KMS-11 (cell line): ENCODE measurements at regions not wholly inside any gene's neighbourhood (a gene's known extent, or its start where the extent isn't known, plus 50 kb on each side); places are given as distances from the start of the nearest gene placed in this dataset.

Experiments
- H2AFZ ChIP-seq: fragments of 200-600 bp; sonication (generic); 2 replicates; pipeline ENCODE4 v1.6.1; 2016; ENCODE audit warnings: antibody characterized with exemption, mixed run types, low read depth
- H3K27ac ChIP-seq: fragments of 200-600 bp; sonication (generic); 2 replicates; pipeline ENCODE4 v1.6.1; 2016; ENCODE audit warnings: mild to moderate bottlenecking, mixed run types
- H3K27me3 ChIP-seq: fragments of 200-600 bp; sonication (generic); 2 replicates; pipeline ENCODE4 v1.6.1; 2017; ENCODE audit warnings: mild to moderate bottlenecking, low read depth, mixed run types, moderate library complexity; ENCODE audit not compliant: insufficient read depth
- H3K36me3 ChIP-seq: fragments of 200-600 bp; sonication (generic); 2 replicates; pipeline ENCODE4 v1.6.1; 2017; ENCODE audit warnings: mild to moderate bottlenecking, mixed run types; ENCODE audit not compliant: insufficient read depth
- H3K4me1 ChIP-seq: fragments of 200-600 bp; sonication (generic); 2 replicates; pipeline ENCODE4 v1.6.1; 2016; ENCODE audit warnings: mild to moderate bottlenecking, low read depth, mixed run types; ENCODE audit not compliant: poor library complexity, severe bottlenecking
- H3K4me2 ChIP-seq: fragments of 200-600 bp; sonication (generic); 2 replicates; pipeline ENCODE4 v1.7.0; 2016; ENCODE audit warnings: mild to moderate bottlenecking, mixed run types
- H3K4me3 ChIP-seq: fragments of 200-600 bp; sonication (generic); IDR thresholded peaks from 2 replicates; pipeline ENCODE4 v1.6.1; 2017; ENCODE audit warnings: low read depth, low read length, mixed read lengths; ENCODE audit not compliant: insufficient read depth
- H3K79me2 ChIP-seq: fragments of 200-600 bp; sonication (generic); 2 replicates; pipeline ENCODE4 v1.6.1; 2016; ENCODE audit warnings: low read depth, mixed run types; ENCODE audit not compliant: insufficient read depth
- H3K9ac ChIP-seq: fragments of 200-600 bp; sonication (generic); 2 replicates; pipeline ENCODE4 v1.6.1; 2016; ENCODE audit warnings: mild to moderate bottlenecking, mixed run types
- H4K20me1 ChIP-seq: fragments of 200-600 bp; sonication (generic); 2 replicates; pipeline ENCODE4 v1.6.1; 2016; ENCODE audit warnings: mild to moderate bottlenecking, mixed run types; ENCODE audit not compliant: insufficient read depth
- CTCF ChIP-seq: fragments of 200-600 bp; sonication (generic); conservative IDR thresholded peaks from 2 replicates; pipeline ENCODE4 v1.6.1; 2017; ENCODE audit warnings: low read depth, mild to moderate bottlenecking, antibody characterized with exemption, low read length, moderate library complexity, mixed read lengths

GRCh38 chr7:156157409-156158012 lies 345.2 kb upstream of the SHH start:
- Histone ChIP-seq H3K4me2 (no peak overlapping the region), H2AFZ (no peak overlapping the region), H3K27ac (no peak overlapping the region), H3K9ac (no peak overlapping the region), H3K4me3 (no peak overlapping the region), H4K20me1 (no peaks in the 10 kb centered on the region), H3K27me3 (no peaks in the 10 kb centered on the region), H3K4me1 (no peaks in the 10 kb centered on the region), H3K79me2 (no peaks in the 10 kb centered on the region), H3K36me3 (no peaks in the 10 kb centered on the region)
- TF ChIP-seq CTCF = no peak

DNA sequence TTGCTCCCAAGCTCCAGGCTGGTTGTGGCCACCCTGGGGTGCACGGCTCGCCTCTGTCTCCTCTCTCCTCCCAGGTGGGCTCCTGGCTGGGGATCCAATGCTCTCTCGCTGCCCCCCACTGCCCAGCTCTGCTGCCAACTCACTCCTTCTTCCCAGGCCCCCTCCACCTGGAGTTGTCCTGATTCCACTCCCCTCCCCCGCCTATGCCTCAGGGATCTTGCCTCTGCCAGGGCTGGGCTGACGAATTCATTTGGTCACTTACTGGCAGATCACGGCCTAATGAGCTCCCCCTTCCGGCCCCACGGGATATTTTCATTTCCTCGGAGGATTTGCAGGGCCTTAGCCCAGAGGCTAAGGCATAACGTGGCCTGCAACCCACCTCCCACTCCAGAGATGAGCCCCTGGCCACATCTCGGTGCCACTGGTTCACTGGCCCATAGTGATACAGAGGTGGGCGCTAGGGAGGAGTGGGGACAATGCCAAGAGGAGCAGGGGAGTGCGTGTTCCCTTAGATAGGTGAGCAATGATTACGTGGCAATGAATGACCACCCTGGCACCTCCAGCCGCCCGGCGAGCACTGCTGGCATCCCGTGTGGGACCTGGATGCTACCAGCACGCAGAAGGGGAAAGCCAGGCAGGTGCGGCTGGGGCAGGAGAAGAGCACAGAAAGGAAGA lies 344.6 kb upstream of the SHH start:
- no peak overlapping the region for H3K9ac ChIP-seq
- no peaks in the 10 kb centered on the region for H3K36me3 ChIP-seq
- H3K79me2 ChIP-seq = no peaks in the 10 kb centered on the region
- no peak overlapping the region for H3K27ac ChIP-seq
- no peaks in the 10 kb centered on the region for H3K27me3 ChIP-seq
- no peak overlapping the region for H3K4me2 ChIP-seq
- no peaks in the 10 kb centered on the region for H3K4me1 ChIP-seq
- 0 out of 2 replicates have a peak, but pooled peaks have one; percentile 31 for TF ChIP-seq CTCF
- H4K20me1 ChIP-seq = no peaks in the 10 kb centered on the region
- no peak overlapping the region for H2AFZ ChIP-seq
- no peak overlapping the region for H3K4me3 ChIP-seq

- no peak overlapping the region for H3K4me2 ChIP-seq
- H4K20me1 ChIP-seq = no peaks in the 10 kb centered on the region
- H3K36me3 ChIP-seq = no peaks in the 10 kb centered on the region
- no peak for TF ChIP-seq CTCF
- H3K4me3 ChIP-seq = no peak overlapping the region
- H3K27me3 ChIP-seq = no peaks in the 10 kb centered on the region
- H3K4me1 ChIP-seq = no peaks in the 10 kb centered on the region
- H3K9ac ChIP-seq = no peak overlapping the region
- no peak overlapping the region for H3K27ac ChIP-seq
- no peak overlapping the region for H2AFZ ChIP-seq
- H3K79me2 ChIP-seq = no peaks in the 10 kb centered on the region
These were observed 343.9 kb upstream of the SHH start for GRCh38 chr7:156155988-156156733.

DNA sequence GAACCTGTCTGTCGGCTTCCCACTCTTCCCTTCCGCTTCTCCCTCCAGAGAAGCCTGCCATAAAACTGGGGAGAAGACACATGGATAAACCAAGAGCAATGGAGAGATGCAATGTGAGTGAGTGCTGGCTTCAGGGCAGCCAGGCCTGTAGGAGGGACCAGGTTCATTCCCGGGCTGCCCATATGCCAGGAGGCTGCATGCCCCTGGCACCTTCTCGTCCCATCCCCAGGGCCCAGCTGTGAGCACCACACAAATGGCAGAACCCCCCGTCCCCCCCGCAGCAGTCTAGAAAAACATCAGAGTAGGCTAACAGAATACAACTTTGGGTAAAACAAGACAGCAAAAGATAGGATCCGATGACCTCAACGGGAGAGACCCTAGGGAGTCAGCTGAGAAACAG lies 341.3 kb upstream of the SHH start:
- H3K36me3 ChIP-seq = no peaks in the 10 kb centered on the region
- no peak overlapping the region for H3K4me3 ChIP-seq
- H3K27ac ChIP-seq = no peak overlapping the region
- TF ChIP-seq CTCF = no peak
- H3K4me2 ChIP-seq = no peak overlapping the region
- H3K9ac ChIP-seq = no peak overlapping the region
- no peak overlapping the region for H2AFZ ChIP-seq
- no peaks in the 10 kb centered on the region for H3K79me2 ChIP-seq
- H3K27me3 ChIP-seq = no peaks in the 10 kb centered on the region
- no peaks in the 10 kb centered on the region for H4K20me1 ChIP-seq
- no peaks in the 10 kb centered on the region for H3K4me1 ChIP-seq
